GM10266 (cell line): ENCODE measurements at regions not wholly inside any gene's neighbourhood (a gene's known extent, or its start where the extent isn't known, plus 50 kb on each side); places are given as distances from the start of the nearest gene placed in this dataset.

ENCODE experiments used
- DNase-seq: peaks from one replicate; pipeline ENCODE4 v3.0.0; 2012; ENCODE audit errors: extremely low spot score
- TF ChIP-seq, protein P1 (sequence below): IDR thresholded peaks from 2 replicates; pipeline ENCODE4 v1.5.1; 2012; ENCODE audit warnings: mild to moderate bottlenecking, low read depth; ENCODE audit not compliant: control insufficient read depth, insufficient read depth; ENCODE audit errors: missing control alignments

DNA sequence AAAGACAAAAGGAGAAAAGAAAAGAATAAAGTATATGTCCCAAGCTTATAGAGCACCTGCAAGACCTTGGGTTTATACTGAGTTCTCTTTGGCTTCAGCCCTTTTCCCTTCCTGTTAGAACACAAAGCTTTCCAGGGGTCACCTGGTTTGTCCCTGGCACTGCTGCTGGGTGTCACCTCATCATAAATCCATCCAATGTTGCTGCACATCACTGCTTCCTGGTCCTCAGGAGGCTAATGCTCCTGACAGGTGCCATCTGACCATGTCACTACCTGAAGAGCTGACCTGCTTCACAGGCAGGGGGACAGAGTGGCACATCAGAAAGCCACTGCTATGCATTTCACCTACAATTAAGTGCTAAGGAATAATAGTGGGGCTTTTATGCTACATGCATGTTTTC, 164.6 kb upstream of the ELAC2 start:
- DNase-seq = no peak
- TF ChIP-seq, protein P1, sequence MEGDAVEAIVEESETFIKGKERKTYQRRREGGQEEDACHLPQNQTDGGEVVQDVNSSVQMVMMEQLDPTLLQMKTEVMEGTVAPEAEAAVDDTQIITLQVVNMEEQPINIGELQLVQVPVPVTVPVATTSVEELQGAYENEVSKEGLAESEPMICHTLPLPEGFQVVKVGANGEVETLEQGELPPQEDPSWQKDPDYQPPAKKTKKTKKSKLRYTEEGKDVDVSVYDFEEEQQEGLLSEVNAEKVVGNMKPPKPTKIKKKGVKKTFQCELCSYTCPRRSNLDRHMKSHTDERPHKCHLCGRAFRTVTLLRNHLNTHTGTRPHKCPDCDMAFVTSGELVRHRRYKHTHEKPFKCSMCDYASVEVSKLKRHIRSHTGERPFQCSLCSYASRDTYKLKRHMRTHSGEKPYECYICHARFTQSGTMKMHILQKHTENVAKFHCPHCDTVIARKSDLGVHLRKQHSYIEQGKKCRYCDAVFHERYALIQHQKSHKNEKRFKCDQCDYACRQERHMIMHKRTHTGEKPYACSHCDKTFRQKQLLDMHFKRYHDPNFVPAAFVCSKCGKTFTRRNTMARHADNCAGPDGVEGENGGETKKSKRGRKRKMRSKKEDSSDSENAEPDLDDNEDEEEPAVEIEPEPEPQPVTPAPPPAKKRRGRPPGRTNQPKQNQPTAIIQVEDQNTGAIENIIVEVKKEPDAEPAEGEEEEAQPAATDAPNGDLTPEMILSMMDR = no peak

- DNase-seq = no peak
- TF ChIP-seq, protein P1 = no peak
Observed at GRCh38 chr17:13181683-13182082, 163.9 kb upstream of the ELAC2 start.

- TF ChIP-seq, protein P1 = no peak
- DNase-seq = no peak
Observed at GRCh38 chr17:13176436-13176835, 158.6 kb upstream of the ELAC2 start.

DNA sequence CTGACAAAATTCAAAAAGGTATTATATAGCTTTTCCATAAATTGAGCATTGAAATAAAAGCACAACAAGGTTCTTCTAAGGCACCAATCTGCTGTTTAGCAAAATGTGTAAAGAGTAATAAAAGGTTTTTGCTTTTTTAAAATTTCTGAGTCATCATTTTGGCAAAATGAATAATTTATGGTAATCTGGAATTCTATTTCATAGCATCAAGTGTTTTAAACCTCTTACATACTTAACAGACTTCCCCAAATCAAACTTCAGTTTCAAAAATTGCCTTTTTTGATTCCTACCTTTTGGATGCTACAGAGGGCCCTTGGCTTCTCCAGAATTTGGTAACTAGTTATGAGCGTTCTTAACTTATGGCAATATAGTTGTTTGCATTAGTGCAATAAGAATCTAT, 154.0 kb upstream of the ELAC2 start:
- TF ChIP-seq, protein P1 = no peak
- no peak for DNase-seq

GRCh38 chr17:13162361-13162760, 144.5 kb upstream of the ELAC2 start:
- no peak for DNase-seq
- TF ChIP-seq, protein P1 = no peak

DNA sequence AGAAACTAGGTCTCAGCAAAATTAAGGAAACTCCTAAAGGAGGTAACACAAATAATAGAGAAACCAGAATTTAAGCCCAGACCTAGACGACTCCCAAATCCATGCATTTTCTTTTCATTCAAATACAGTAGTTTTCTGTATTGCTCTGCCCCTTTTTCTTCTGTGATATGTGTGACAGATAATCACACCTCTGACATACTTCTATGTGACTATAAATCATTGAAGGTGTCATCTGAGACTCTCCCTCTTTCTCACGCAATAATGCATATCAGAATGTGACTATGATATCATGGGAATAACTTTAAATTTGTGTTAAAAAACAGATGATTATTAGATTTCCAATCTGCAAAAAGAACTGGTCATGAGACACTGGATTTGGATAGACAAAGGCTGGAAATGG, 143.0 kb upstream of the ELAC2 start:
- TF ChIP-seq, protein P1 = no peak
- no peak for DNase-seq

- TF ChIP-seq, protein P1 = no peak
- DNase-seq = no peak
Observed at GRCh38 chr17:13160296-13160695, 142.5 kb upstream of the ELAC2 start.
